Type B pancreatic cell (in vitro differentiated cells): ENCODE measurements at regions not wholly inside any gene's neighbourhood (a gene's known extent, or its start where the extent isn't known, plus 50 kb on each side); places are given as distances from the start of the nearest gene placed in this dataset.

Experiments
- DNase-seq: peaks from one replicate; pipeline ENCODE4 v3.0.0; 2021; ENCODE audit warnings: mixed read lengths; ENCODE audit not compliant: unreplicated experiment; ENCODE audit errors: extremely low spot score
- H3K27ac Mint-ChIP-seq: 2 replicates; pipeline ENCODE4 v1.8.0; 2021; ENCODE audit warnings: mild to moderate bottlenecking, mixed read lengths
- H3K27me3 Mint-ChIP-seq: 2 replicates; pipeline ENCODE4 v1.8.0; 2021; ENCODE audit warnings: mixed read lengths
- H3K36me3 Mint-ChIP-seq: 2 replicates; pipeline ENCODE4 v1.8.0; 2021; ENCODE audit warnings: mixed read lengths
- H3K4me1 Mint-ChIP-seq: one replicate; pipeline ENCODE4 v1.8.0; 2021; ENCODE audit warnings: mixed read lengths; ENCODE audit not compliant: unreplicated experiment
- H3K4me3 Mint-ChIP-seq: 2 replicates; pipeline ENCODE4 v1.8.0; 2021; ENCODE audit warnings: mild to moderate bottlenecking, mixed read lengths
- H3K9me3 Mint-ChIP-seq: 2 replicates; pipeline ENCODE4 v1.8.0; 2021; ENCODE audit warnings: mixed read lengths
- TF ChIP-seq, protein P1 (sequence below): fragments of 200-600 bp; sonication (generic); conservative IDR thresholded peaks from 2 replicates; pipeline ENCODE4 v1.5.0; 2021; ENCODE audit warnings: antibody characterized with exemption, mild to moderate bottlenecking

DNA sequence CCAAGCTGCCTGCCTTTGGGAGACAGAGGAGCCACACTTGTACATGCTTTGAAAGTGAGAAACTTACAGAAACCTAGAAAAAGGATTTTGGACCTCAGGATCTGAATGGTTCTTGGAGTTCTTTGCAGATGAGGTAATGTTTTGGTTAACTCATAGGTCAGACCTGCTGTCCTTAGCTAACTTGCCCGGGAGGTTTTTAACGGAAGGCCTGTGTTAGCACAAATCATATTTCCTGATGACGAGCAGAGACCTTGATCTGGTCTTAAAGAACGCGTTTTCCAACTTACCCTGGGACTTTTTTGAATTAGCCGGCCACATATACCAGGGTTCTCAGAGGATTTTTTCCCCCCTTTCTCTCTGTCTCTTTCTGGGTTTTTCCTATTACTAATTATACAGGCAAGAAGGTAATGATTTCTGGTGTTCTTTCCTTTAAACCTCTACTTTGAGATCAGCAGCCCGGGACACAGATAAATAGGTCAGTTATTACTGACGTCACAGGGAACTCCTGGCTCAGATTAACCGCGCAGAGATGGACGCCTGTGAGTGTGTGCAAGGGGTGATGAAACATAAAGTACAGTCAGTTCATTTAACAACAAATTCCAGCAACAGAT lies 101.7 kb upstream of the KLF6 start:
- peaks cover 6% of the 10 kb centered on the region for H3K9me3 Mint-ChIP-seq
- peaks cover 42% of the 10 kb centered on the region for H3K4me1 Mint-ChIP-seq
- H3K27me3 Mint-ChIP-seq, result no peaks in the 10 kb centered on the region
- H3K4me3 Mint-ChIP-seq, result peak overlapping the region; percentile 79
- H3K36me3 Mint-ChIP-seq, result peaks cover 4% of the 10 kb centered on the region
- peak overlapping the region; percentile 99 for H3K27ac Mint-ChIP-seq
- TF ChIP-seq, protein P1, sequence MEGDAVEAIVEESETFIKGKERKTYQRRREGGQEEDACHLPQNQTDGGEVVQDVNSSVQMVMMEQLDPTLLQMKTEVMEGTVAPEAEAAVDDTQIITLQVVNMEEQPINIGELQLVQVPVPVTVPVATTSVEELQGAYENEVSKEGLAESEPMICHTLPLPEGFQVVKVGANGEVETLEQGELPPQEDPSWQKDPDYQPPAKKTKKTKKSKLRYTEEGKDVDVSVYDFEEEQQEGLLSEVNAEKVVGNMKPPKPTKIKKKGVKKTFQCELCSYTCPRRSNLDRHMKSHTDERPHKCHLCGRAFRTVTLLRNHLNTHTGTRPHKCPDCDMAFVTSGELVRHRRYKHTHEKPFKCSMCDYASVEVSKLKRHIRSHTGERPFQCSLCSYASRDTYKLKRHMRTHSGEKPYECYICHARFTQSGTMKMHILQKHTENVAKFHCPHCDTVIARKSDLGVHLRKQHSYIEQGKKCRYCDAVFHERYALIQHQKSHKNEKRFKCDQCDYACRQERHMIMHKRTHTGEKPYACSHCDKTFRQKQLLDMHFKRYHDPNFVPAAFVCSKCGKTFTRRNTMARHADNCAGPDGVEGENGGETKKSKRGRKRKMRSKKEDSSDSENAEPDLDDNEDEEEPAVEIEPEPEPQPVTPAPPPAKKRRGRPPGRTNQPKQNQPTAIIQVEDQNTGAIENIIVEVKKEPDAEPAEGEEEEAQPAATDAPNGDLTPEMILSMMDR, result no peak
- DNase-seq, result no peak

DNA sequence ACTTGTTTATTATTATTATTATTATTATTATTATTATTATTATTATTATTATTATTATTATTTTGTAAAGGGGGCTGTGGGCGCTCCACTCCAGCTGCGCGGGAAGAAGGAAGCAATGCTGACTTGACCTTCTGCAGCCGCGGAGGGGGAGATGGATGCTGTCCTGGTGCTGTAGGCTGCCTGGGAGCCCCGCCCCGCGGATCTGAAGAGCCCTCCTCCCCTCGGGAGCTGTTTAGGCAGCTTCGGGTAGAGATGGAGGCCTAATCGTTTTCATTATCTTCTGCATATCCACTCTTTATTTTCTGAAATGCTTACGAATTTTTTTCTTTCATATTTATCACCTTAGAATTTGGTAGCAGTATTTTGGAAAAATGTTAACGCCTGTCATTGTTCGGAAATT lies 101.2 kb upstream of the KLF6 start:
- H3K4me3 Mint-ChIP-seq, result peak overlapping the region; percentile 79
- peaks cover 9% of the 10 kb centered on the region for H3K9me3 Mint-ChIP-seq
- peaks cover 42% of the 10 kb centered on the region for H3K4me1 Mint-ChIP-seq
- TF ChIP-seq, protein P1, result no peak
- peaks cover 4% of the 10 kb centered on the region for H3K36me3 Mint-ChIP-seq
- no peak for DNase-seq
- H3K27me3 Mint-ChIP-seq, result no peaks in the 10 kb centered on the region
- H3K27ac Mint-ChIP-seq, result peak overlapping the region; percentile 99

DNA sequence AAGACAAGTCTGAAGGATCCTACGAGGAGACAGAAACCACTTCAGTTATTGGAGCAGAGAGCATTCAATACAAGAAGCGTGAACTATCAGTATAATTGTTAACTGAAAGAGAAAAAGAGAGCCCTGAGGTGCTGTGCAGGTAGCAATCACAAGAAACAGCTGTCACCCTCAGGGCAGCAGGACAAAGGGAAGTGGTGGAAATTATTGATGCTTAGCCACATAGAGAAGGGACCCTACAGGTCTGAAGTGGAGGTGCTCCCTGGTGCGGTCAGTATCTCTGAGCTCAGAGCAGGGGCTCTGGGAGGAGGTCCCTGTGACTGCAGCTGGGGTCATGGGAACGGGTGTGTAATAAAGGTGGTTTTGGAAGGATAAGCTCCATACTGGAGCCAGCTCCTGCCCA lies 97.8 kb upstream of the KLF6 start:
- peak overlapping the region; percentile 92 for H3K27ac Mint-ChIP-seq
- no peaks in the 10 kb centered on the region for H3K27me3 Mint-ChIP-seq
- peaks cover 9% of the 10 kb centered on the region for H3K9me3 Mint-ChIP-seq
- H3K4me3 Mint-ChIP-seq, result no peak overlapping the region
- TF ChIP-seq, protein P1, result no peak
- H3K4me1 Mint-ChIP-seq, result peaks cover 29% of the 10 kb centered on the region
- H3K36me3 Mint-ChIP-seq, result peaks cover 4% of the 10 kb centered on the region
- DNase-seq, result no peak

DNA sequence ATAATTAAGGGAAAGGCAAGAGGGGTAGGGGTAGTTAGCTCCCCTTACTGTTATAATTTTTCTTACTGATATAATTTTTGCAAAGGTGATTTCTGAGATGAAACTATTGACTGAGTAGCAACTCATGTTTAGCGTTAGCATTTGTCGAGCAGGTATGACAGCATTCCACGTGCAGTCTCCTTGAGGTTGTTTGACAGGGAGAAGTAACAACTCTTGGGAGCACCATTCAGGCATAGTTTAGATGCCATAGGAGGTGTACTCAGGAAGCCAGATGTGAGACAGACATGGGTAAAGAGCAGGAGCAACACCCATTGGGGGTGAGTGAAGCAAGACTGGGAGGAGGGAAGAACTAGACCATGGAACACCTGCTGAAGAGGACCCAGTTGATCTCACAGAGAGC lies 96.6 kb upstream of the KLF6 start:
- Mint-ChIP-seq H3K4me3 (peak overlapping the region; percentile 71), H3K9me3 (peaks cover 9% of the 10 kb centered on the region), H3K4me1 (peaks cover 18% of the 10 kb centered on the region), H3K27ac (peak overlapping the region; percentile 92), H3K27me3 (no peaks in the 10 kb centered on the region), H3K36me3 (peaks cover 4% of the 10 kb centered on the region)
- no peak for DNase-seq
- TF ChIP-seq, protein P1, result no peak

DNA sequence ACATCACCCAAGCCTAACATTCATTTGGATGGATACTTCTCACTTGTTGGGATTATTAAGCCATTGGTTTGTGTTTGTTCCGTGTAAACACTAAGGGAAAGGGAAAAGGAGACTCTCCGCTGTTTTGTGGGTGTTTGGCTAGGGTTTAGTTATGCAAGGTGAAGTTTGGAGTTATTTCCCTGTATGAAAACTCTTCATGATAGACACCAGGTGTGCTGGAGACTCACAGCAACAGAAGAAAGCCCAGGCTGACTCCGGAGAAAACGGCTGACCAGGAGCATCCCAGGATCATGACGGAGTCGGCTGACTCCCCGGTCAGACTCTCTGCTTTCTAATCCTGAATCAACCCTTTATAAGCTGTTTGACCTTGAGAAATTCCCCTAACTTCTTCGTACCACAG lies 94.1 kb upstream of the KLF6 start:
- no peak overlapping the region for H3K27ac Mint-ChIP-seq
- DNase-seq, result no peak
- H3K9me3 Mint-ChIP-seq, result peaks cover 9% of the 10 kb centered on the region
- no peaks in the 10 kb centered on the region for H3K27me3 Mint-ChIP-seq
- peaks cover 5% of the 10 kb centered on the region for H3K4me1 Mint-ChIP-seq
- H3K4me3 Mint-ChIP-seq, result no peak overlapping the region
- TF ChIP-seq, protein P1, result no peak
- peaks cover 4% of the 10 kb centered on the region for H3K36me3 Mint-ChIP-seq
